ENCODE measurements at regions not wholly inside any gene's neighbourhood (a gene's known extent, or its start where the extent isn't known, plus 50 kb on each side); places are given as distances from the start of the nearest gene placed in this dataset.

GRCh38 chr2:235144291-235144690 is 192.5 kb downstream of the SH3BP4 start:
- CTCF ChIA-PET = interaction anchor here (0.6 to 3.1 kb wide), 3 partner anchors 8 to 451 kb away, joined by 3 to 14 read pairs (median 5); no protein-coding TSS in a partner anchor
- Histone ChIP-seq H3K36me3 (ENCODE audit: control insufficient read depth, insufficient read depth, low read length) (no peaks in the 10 kb centered on the region), H3K4me3 (ENCODE audit: low read depth, low read length) (no peak overlapping the region), H3K27me3 (ENCODE audit: control insufficient read depth, insufficient read depth, low read length) (peaks cover 15% of the 10 kb centered on the region)
- TF ChIP-seq, protein P1, sequence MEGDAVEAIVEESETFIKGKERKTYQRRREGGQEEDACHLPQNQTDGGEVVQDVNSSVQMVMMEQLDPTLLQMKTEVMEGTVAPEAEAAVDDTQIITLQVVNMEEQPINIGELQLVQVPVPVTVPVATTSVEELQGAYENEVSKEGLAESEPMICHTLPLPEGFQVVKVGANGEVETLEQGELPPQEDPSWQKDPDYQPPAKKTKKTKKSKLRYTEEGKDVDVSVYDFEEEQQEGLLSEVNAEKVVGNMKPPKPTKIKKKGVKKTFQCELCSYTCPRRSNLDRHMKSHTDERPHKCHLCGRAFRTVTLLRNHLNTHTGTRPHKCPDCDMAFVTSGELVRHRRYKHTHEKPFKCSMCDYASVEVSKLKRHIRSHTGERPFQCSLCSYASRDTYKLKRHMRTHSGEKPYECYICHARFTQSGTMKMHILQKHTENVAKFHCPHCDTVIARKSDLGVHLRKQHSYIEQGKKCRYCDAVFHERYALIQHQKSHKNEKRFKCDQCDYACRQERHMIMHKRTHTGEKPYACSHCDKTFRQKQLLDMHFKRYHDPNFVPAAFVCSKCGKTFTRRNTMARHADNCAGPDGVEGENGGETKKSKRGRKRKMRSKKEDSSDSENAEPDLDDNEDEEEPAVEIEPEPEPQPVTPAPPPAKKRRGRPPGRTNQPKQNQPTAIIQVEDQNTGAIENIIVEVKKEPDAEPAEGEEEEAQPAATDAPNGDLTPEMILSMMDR (IDR thresholded peaks at IDR 0.05; ENCODE audit: insufficient read depth, low read depth, low read length) = no peak
- no peak for DNase-seq (ENCODE audit: low read depth)
- POLR2A ChIA-PET = no interaction called here

DNA sequence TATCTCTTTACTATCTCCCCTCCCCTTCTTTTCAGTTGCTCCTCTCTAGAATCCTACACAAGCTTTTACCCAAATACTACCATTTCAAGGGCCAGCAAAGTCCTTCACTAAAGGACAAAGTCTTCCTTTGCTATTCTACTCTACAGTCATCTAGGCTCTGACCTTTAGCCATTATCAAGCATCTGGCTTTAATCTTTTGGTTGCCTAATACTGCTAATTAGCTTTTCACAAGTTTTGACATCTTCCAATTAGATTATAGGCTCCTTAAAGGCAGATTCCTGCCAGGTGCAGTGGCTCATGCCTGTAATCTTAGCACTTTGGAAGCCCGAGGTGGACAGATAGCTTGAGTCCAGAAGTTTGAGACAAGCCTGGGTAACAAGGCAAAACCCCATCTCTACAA is 194.4 kb downstream of the SH3BP4 start:
- TF ChIP-seq, protein P1 (IDR thresholded peaks at IDR 0.05; ENCODE audit: insufficient read depth, low read depth, low read length) = no peak
- H3K36me3 ChIP-seq (ENCODE audit: control insufficient read depth, insufficient read depth, low read length) = no peaks in the 10 kb centered on the region
- peaks cover 15% of the 10 kb centered on the region for H3K27me3 ChIP-seq (ENCODE audit: control insufficient read depth, insufficient read depth, low read length)
- ChIA-PET CTCF (interaction anchor here (0.6 to 4.9 kb wide), 4 partner anchors 9 to 446 kb away, joined by 3 to 23 read pairs (median 6); no protein-coding TSS in a partner anchor), POLR2A (no interaction called here)
- no peak overlapping the region for H3K4me3 ChIP-seq (ENCODE audit: low read depth, low read length)
- no peak for DNase-seq (ENCODE audit: low read depth)

- Histone ChIP-seq H3K4me3 (ENCODE audit: low read depth, low read length) (no peak overlapping the region), H3K36me3 (ENCODE audit: control insufficient read depth, insufficient read depth, low read length) (no peaks in the 10 kb centered on the region), H3K27me3 (ENCODE audit: control insufficient read depth, insufficient read depth, low read length) (peaks cover 14% of the 10 kb centered on the region)
- CTCF ChIA-PET = interaction anchor here (0.8 to 4.9 kb wide), 3 partner anchors 10 to 445 kb away, joined by 3 to 23 read pairs (median 3); no protein-coding TSS in a partner anchor
- POLR2A ChIA-PET = no interaction called here
- no peak for DNase-seq (ENCODE audit: low read depth)
- TF ChIP-seq, protein P1 (IDR thresholded peaks at IDR 0.05; ENCODE audit: insufficient read depth, low read depth, low read length) = no peak
Observed at GRCh38 chr2:235146871-235147565, 195.2 kb downstream of the SH3BP4 start.

DNA sequence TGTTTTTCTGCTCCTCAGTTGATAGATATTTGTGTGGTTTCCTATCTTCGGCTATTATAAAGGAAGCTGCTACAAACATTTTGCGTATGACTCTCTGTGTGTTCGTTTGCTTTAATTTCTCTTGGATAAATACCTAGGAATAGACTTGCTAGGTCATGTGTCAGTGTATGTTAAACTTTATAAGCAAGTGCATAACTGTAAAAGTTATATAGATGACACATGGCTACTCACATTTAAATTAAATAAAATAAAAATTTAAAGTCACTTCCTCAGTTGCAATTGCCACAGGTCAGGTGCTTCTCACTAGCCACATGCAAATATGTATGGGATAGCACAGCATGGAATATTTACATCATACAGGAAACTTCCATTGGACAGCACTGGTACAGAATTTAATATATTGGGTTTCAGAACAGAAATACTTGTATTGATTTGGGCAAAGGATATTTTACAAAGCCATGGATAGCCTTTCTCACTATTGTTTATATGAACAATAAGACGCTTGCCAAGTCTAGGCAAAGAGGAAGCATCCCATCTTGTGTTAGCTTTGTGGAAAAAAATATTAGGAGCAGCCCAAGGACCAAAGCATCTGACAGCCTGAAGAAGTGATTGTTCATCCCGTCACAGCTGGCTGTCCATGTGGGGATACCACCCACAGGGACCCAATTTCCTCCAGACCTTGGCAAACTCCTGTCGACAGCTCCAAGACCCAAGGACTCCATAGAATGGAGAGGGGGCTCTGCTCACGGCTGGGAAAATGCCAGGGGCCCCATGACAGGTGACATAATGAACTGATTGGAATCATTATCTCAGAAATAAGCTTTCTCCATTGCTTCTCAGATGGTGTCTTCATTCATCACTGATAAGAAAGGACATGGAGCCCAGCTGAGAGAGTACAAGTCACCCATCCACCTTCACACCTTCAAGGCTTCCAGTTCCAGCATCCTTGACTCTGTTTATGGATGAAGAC is 196.7 kb downstream of the SH3BP4 start:
- peaks cover 13% of the 10 kb centered on the region for H3K27me3 ChIP-seq (ENCODE audit: control insufficient read depth, insufficient read depth, low read length)
- H3K36me3 ChIP-seq (ENCODE audit: control insufficient read depth, insufficient read depth, low read length) = no peaks in the 10 kb centered on the region
- POLR2A ChIA-PET = no interaction called here
- no peak for DNase-seq (ENCODE audit: low read depth)
- H3K4me3 ChIP-seq (ENCODE audit: low read depth, low read length) = no peak overlapping the region
- CTCF ChIA-PET = interaction anchor here (0.7 to 4.9 kb wide), 4 partner anchors 9 to 33 kb away, joined by 3 to 23 read pairs (median 3); no protein-coding TSS in a partner anchor
- TF ChIP-seq, protein P1 (IDR thresholded peaks at IDR 0.05; ENCODE audit: insufficient read depth, low read depth, low read length) = no peak

DNA sequence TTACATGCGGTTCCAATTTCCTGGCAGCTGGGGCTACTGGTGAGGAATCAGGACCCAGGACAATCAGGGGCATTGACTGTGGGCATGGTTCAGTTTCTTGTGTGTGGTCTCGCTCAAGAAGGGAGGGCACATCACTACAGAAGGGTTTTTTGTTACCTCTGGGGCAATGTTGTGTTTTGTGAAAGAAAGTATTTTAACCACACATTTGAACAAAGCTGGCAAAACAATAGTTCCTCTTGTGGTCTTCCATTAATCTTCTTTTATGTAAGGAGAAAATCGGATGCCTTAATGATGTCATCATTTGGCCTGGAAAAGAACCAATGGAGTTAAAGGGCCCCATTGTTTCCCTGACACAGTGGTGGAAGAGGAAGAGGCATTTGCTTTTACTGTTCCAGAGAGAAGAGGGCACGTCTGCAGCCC is 197.4 kb downstream of the SH3BP4 start:
- Histone ChIP-seq H3K4me3 (ENCODE audit: low read depth, low read length) (no peak overlapping the region), H3K27me3 (ENCODE audit: control insufficient read depth, insufficient read depth, low read length) (peaks cover 11% of the 10 kb centered on the region), H3K36me3 (ENCODE audit: control insufficient read depth, insufficient read depth, low read length) (no peaks in the 10 kb centered on the region)
- CTCF ChIA-PET = interaction anchor here (1.2 to 4.9 kb wide), 2 partner anchors 12 to 34 kb away, joined by 3 to 23 read pairs; no protein-coding TSS in a partner anchor
- DNase-seq (ENCODE audit: low read depth) = no peak
- POLR2A ChIA-PET = no interaction called here
- TF ChIP-seq, protein P1 (IDR thresholded peaks at IDR 0.05; ENCODE audit: insufficient read depth, low read depth, low read length) = no peak
